ENCODE measurements at regions not wholly inside any gene's neighbourhood (a gene's known extent, or its start where the extent isn't known, plus 50 kb on each side); places are given as distances from the start of the nearest gene placed in this dataset.

GRCh38 chr1:181369416-181369815 is 113.9 kb upstream of the CACNA1E start:
- Histone ChIP-seq H3K9me3 (ENCODE audit: severe bottlenecking) (no peaks in the 10 kb centered on the region), H3K27ac (no peak overlapping the region), H3K36me3 (no peaks in the 10 kb centered on the region), H3K27me3 (ENCODE audit: insufficient read depth, low read depth, severe bottlenecking) (no peaks in the 10 kb centered on the region), H3K4me3 (ENCODE audit: low read depth, low read length) (no peak overlapping the region)
- DNase-seq, result no peak
- no peak for TF ChIP-seq CTCF (IDR thresholded peaks at IDR 0.05; ENCODE audit: low read depth, low read length)

- DNase-seq, result no peak
- Histone ChIP-seq H3K27ac (no peak overlapping the region), H3K27me3 (ENCODE audit: insufficient read depth, low read depth, severe bottlenecking) (no peaks in the 10 kb centered on the region), H3K9me3 (ENCODE audit: severe bottlenecking) (no peaks in the 10 kb centered on the region), H3K4me3 (ENCODE audit: low read depth, low read length) (no peak overlapping the region), H3K36me3 (no peaks in the 10 kb centered on the region)
- TF ChIP-seq CTCF (IDR thresholded peaks at IDR 0.05; ENCODE audit: low read depth, low read length), result no peak
Observed at GRCh38 chr1:181383695-181384094, 99.6 kb upstream of the CACNA1E start.

- Histone ChIP-seq H3K9me3 (ENCODE audit: severe bottlenecking) (no peaks in the 10 kb centered on the region), H3K4me3 (ENCODE audit: low read depth, low read length) (no peak overlapping the region), H3K36me3 (no peaks in the 10 kb centered on the region), H3K27me3 (ENCODE audit: insufficient read depth, low read depth, severe bottlenecking) (no peaks in the 10 kb centered on the region), H3K27ac (no peak overlapping the region)
- DNase-seq, result no peak
- no peak for TF ChIP-seq CTCF (IDR thresholded peaks at IDR 0.05; ENCODE audit: low read depth, low read length)
Observed at GRCh38 chr1:181386340-181386739, 97.0 kb upstream of the CACNA1E start.

- no peak for DNase-seq
- Histone ChIP-seq H3K36me3 (no peaks in the 10 kb centered on the region), H3K9me3 (ENCODE audit: severe bottlenecking) (no peaks in the 10 kb centered on the region), H3K4me3 (ENCODE audit: low read depth, low read length) (no peak overlapping the region), H3K27ac (no peak overlapping the region), H3K27me3 (ENCODE audit: insufficient read depth, low read depth, severe bottlenecking) (no peaks in the 10 kb centered on the region)
- TF ChIP-seq CTCF (IDR thresholded peaks at IDR 0.05; ENCODE audit: low read depth, low read length), result no peak
Observed at GRCh38 chr1:181386951-181387350, 96.4 kb upstream of the CACNA1E start.

GRCh38 chr1:181387702-181388101 is 95.6 kb upstream of the CACNA1E start:
- Histone ChIP-seq H3K27ac (no peak overlapping the region), H3K9me3 (ENCODE audit: severe bottlenecking) (no peaks in the 10 kb centered on the region), H3K4me3 (ENCODE audit: low read depth, low read length) (no peak overlapping the region), H3K27me3 (ENCODE audit: insufficient read depth, low read depth, severe bottlenecking) (no peaks in the 10 kb centered on the region), H3K36me3 (no peaks in the 10 kb centered on the region)
- TF ChIP-seq CTCF (IDR thresholded peaks at IDR 0.05; ENCODE audit: low read depth, low read length), result no peak
- no peak for DNase-seq

GRCh38 chr1:181390410-181391077 is 92.8 kb upstream of the CACNA1E start:
- H3K36me3 ChIP-seq, result no peaks in the 10 kb centered on the region
- no peak overlapping the region for H3K27ac ChIP-seq
- H3K27me3 ChIP-seq (ENCODE audit: insufficient read depth, low read depth, severe bottlenecking), result no peaks in the 10 kb centered on the region
- DNase-seq, result no peak
- no peaks in the 10 kb centered on the region for H3K9me3 ChIP-seq (ENCODE audit: severe bottlenecking)
- no peak for TF ChIP-seq CTCF (IDR thresholded peaks at IDR 0.05; ENCODE audit: low read depth, low read length)
- no peak overlapping the region for H3K4me3 ChIP-seq (ENCODE audit: low read depth, low read length)
